GM21737 (cell line): ENCODE measurements at regions not wholly inside any gene's neighbourhood (a gene's known extent, or its start where the extent isn't known, plus 50 kb on each side); places are given as distances from the start of the nearest gene placed in this dataset.
A peak's percentile ranks its signal among the peaks of the same experiment; 100 is the strongest.

Source experiments
- ATAC-seq: cut with Tn5 transposase; IDR thresholded peaks from one replicate; pipeline ENCODE4 v1.9.1; 2021; ENCODE audit warnings: mild to moderate bottlenecking, moderate library complexity; ENCODE audit not compliant: unreplicated experiment

DNA sequence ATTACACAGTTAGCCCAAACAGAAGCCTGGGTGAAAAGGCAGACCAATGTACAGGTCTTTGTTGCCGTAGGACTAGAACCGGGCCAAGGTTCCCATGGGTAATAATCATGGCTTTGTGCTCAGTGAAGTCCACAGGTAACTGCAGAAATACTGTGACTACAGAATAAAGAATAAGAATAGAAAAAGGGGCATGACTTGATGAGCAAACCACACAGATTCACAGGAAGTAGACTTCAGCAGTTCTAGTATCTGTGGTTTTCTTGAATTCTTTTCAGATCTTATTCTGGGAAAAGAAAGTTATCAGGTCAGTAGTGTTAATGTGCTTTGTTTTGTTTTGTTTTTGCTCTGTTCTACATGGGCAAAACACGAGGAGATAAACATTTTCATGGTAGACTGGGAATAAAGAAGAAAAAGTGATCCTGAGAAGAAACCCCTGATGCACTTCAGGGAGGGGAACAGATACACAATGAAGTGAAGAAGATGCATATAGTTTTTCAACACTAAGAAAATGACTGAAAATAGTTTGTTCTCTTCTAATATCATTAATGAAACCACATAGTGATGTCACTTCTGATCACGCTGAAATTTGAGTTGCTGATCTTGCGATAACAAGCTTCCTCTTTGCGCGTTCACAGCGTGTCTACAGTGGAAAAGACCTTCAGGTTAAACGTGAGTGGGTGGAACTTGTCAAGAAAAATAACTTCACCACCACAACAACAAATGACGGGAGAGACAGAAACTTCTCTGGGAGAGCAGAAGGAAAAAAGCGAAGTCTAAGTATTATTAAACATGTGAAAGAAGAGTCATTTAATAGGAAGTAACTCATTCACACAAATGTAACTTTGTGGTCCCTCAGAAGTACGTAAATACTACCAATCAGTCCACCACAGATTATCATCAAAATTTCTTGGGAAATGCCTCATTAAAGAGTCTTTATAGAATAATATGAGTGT lies 315.8 kb upstream of the SATB1 start:
- peak; percentile 90 for ATAC-seq

DNA sequence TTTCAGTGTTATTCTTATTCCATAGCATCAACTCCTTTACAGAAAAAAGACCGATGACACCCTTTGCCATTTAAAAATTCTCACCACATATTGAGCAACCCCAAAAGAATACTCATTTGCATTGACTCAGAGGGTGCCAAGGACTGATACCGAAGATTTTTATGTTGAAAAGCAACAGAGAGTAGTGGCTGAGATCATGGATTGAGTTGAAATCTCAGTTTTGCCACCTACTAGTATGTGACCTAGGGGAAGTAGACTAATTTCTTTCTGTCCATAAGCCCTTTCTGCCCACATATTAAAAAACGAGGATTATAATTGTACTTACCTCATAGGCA lies 313.9 kb upstream of the SATB1 start:
- ATAC-seq: no peak

DNA sequence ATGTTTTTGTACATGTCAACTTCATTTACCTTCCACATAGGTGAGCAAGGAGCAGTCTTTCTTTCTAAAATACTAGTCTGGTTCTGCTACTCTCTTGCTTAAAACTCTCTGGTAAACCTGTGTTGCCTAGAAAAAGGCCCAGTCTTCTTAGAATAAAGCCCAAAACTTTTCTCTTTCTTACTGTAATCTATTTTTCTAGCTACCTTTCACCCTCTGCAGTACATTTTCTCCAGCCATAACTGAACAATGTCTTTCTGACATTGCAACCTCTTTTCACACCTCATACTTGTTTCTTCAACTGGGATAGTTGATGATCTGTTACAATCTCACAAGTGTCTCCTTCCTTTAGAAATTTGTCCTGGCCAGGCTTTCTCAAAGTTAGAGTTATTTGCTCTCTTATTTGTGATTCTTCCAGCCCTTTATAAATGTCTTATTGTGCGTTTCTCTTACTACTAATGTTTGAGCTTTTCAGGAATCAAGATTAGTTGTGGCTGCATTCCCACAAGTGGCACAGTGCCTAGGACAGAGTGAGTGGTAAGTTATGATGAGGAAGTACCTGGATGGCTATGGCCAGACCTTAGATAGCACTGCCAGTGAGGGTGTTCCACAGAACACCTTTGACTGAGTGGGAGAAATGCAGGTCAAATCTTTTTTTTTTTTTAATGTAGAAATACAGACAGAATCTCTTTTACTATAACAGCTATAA lies 313.4 kb upstream of the SATB1 start:
- ATAC-seq: no peak

DNA sequence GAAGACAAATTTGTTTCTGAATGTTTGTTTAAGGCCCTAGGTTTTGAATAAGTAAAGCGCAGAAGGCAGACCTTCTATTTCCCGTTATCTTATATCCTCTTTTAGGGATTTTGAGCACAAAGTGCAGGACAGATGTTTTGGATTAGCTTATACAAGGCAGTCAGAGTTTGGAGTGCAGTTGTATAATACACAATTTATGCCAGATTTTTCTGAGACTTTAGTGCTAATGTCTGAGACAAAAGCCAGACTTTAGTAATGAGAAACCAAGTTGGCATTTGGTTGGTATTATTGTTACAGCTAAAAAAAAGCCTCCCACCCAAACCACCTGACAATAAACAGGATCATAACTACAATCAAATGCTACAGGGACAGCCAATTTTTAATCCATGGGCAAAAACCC lies 309.9 kb upstream of the SATB1 start:
- no peak for ATAC-seq

DNA sequence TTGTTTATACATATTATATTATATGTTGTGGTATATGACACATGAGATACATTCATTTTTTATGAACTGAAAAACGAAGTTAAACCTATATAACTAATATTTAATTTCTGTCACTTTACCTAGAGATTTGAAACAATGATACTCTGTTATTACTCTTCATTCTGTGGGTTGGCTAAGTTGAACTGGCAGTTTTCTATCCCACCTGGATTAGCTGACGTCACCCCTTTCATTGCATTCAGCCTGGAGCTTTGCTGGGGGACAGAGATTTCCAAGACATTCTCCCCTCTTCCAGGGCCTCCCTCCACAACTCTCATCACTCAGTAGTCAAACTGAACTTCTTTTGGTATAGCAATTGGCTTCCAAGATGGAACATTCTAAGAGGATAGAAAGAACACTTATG lies 309.2 kb upstream of the SATB1 start:
- no peak for ATAC-seq

DNA sequence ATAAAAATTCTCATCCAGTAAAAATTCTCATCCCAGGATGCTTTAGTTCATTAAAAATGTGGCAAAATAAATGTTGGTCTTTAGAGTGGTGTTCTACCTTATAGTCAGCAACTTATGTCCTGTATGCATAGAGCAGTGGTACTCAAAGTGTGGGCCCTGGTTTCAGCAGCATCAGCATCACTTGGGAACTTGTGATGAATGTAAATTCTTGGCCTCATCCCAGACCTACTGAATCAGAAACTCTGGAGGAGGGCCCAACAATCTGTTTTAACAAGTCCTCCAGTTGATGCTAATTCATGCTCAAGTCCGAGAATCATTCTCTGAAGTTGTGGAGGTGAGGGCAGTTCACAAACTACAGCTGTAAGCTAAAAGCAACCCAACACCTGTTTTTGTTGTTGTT lies 307.3 kb upstream of the SATB1 start:
- no peak for ATAC-seq

DNA sequence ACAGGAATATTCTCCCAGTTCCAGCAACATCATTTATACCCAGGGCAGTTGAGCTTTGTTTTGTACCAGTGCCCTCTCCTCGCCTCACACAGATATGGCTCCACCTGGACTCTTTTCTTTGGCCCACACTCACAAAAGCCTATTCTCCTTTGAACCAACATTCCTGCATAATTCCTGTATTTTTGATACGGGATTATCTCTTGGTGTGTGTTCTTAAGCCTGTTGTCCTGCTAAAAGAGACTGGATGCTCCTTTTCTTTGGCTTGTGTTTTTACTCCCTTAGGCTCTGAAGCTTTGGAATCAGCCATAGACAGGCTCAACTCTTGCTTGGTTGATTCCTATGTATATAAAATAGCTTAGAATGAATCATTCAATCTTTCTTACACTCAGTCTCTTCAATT lies 305.4 kb upstream of the SATB1 start:
- no peak for ATAC-seq

DNA sequence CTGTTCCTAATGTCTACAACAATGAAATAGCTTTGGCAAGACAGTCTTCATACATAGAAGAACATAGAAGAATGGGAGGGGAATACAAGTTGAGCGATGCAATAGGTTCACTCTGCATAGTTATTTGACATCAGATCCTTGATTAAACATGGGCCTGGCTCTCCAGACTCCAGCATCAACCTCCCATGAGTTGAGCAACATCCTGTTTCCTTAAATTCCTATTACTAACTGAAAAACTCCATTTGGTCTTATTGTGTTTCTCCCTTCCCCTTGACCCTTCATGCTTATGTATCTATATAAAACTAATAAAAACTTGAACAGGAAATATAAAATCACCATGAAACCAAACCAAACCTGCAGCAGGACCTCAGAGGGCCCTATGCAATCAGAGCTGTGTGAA lies 304.5 kb upstream of the SATB1 start:
- no peak for ATAC-seq

DNA sequence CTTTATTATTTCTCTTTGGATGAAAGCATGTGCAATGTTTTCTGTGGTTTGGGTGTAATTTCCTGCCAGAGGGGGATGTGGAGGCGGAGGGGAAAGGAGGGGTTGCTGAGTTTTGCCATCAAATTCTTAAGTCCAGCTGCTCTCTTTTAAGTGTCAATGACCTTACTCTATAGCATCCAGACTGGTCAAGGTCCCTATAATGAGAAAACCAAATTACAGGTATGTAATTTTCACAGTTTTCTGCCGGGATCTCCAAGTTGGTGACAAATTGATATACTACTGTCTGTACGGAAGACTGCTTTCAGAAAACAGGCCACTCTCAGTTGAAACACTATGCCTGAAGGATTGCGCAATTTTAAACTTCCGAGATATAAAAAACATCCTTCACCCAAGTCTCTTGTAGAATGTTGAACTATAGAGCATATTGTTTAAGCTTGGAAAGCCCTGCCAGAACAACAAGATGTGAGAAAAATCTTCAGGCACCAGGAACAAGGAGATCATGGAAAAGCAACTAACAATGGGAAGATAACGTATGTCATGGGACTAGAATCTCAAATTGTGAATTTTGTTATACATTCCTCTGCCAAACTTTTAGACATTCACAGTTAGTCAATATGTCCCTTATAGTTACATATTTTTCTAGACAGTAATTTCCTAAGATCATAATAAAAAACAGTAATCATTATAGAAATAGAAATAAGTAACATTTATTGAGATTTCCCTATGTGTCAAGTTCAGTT lies 300.7 kb upstream of the SATB1 start:
- ATAC-seq: no peak

DNA sequence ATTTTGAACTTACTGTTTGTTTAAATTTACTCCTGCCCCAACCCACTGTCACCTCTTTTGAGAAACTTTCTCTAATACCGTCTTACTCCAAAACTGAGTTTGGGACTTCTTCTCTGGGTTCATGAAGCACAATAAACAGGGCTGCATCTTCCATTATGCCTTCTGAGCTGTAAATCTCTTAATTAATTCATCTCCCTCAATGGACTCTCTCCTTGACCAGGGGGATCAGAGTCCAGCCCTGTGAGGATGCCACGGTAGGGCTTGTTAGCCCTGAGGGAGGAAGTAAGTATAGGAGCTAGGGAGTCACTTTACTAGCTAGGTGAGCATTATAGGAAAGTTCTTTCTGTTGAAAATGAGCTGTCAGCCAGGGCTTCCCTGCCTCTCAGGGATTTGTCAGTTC lies 299.3 kb upstream of the SATB1 start:
- no peak for ATAC-seq

DNA sequence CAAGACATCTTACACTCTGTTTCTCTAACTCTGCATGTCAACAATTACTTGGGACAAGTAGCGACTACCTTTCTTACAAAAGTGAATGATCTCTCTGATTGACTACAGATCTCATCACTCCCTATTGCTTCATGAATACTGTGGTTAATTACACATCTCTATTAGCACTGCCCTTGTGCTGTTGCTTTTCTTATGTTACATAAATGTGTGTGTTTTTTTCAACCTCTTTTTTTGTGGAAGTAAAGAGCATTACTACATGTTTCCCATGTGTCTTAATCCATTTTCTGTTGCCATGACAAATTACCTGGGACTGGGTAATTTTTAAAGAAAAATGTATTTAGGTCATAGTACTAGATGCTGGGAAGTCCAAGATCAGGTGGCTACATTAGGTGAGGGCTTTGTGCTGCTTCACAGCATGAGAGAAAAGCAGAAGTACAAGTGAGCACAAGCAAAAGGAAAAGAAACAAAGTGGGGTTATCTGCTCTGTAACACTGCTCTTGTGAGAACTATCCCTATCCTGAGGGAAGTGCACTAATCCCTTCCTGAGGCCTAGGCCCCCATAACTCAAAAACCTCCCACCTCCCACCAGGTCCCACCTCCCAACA lies 298.2 kb upstream of the SATB1 start:
- no peak for ATAC-seq

DNA sequence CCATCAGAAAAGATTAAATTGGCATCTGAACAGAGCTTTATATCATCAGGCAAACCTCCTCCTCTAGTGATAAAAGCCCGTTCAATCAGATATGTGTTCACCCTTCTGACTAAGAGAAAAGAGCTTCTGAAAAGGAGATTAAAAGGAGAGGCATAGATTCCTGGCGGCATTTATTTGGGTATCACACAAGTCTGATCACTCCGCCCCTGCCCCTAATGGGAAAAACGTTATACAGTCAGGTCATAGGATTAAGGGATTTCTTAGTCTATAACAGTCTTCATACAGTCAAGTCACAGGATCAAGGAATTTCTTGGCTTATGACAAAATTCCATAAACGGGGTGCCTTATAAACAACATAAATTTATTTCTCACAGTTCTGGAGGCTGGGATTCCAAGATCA lies 295.4 kb upstream of the SATB1 start:
- no peak for ATAC-seq

DNA sequence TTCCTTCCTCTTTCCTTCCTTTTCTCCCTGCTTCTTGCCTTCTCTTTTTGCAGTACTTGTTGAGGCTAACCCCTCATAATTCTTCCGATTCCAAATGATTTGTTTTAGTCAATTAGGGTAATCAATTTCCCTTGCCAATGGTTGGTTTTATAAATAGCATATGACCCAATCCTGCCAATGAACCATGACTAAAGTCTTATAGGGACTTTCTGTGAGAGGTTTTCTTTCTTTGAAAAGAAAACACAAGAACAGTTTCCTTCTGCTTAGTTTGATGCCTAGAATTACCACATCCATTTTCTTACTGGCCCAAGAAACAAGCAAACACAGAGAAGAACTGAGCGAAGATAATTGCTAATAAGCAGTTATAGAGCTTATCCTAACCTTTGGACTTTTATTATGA lies 292.5 kb upstream of the SATB1 start:
- no peak for ATAC-seq

DNA sequence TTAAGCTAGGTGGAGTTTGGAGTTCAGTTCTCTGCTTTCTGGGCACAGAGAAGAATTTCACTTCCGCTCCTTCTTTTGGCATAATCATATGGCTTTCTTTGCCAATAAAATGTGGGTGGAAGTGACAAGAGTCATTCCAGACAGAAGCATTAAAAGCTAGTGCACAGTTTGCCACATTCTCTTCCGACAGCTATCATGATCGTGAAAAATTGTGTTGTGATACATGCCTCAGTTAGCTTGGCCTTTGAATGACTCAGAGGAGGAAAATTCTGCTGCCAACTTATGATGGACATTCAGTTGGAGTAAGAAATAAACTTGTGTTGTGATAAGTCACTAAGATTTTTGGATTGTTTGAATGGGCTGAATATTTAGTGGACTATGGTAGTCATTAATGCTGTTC lies 291.7 kb upstream of the SATB1 start:
- ATAC-seq: no peak

DNA sequence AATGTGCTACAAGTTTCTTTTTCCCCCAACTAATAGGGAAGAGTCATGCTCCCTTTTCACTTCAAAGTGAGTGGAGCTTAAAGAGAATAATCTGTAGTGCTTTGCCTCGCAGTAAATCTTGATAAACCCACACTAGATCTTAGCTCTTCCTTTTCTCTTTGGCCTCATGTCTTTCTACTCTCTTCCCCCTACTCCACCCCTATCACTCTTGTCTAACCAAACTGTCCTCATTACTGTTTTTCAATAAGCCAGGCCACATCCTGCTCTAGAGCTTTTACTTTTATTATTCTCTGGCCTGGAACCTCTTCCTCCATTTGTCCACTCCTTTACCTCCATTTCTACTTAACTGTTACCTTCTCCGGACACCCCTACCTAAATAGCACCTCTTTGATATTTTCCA lies 291.0 kb upstream of the SATB1 start:
- ATAC-seq: no peak

DNA sequence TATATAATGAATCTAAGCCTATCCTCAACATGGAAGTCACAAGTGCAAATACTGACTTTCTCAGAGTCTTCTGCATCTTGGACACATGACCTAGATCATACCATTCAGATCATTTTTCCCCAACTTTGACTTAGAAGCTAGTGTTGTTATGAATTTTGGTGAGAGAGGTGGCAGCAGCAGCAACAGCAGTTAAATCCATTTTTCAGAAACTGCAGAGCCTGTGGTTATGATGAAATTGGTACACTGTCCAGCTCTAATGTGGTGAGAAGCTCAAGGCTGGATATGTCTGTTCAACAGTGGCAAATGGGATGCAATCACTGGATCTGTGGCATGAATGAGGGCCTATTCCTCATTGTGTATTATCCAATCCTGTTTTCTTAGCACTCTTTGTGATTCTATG lies 290.1 kb upstream of the SATB1 start:
- ATAC-seq: no peak

DNA sequence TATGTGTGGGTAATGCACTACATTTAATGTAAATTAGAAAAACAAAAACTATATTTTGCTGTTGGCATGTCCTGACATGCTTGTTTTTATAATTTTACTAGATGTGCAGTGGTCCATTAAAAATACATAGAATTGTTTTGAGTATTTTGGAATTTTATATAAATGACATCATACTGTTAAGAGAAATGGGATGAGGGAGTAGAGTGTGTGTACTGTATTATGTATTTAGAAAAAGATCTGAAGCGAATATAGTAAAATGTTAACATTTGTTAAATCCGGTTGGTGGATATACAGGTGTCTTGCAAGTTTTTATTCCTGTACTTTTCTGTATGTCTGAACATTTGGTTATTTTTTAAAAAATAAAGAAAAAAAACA lies 288.4 kb upstream of the SATB1 start:
- ATAC-seq: no peak

DNA sequence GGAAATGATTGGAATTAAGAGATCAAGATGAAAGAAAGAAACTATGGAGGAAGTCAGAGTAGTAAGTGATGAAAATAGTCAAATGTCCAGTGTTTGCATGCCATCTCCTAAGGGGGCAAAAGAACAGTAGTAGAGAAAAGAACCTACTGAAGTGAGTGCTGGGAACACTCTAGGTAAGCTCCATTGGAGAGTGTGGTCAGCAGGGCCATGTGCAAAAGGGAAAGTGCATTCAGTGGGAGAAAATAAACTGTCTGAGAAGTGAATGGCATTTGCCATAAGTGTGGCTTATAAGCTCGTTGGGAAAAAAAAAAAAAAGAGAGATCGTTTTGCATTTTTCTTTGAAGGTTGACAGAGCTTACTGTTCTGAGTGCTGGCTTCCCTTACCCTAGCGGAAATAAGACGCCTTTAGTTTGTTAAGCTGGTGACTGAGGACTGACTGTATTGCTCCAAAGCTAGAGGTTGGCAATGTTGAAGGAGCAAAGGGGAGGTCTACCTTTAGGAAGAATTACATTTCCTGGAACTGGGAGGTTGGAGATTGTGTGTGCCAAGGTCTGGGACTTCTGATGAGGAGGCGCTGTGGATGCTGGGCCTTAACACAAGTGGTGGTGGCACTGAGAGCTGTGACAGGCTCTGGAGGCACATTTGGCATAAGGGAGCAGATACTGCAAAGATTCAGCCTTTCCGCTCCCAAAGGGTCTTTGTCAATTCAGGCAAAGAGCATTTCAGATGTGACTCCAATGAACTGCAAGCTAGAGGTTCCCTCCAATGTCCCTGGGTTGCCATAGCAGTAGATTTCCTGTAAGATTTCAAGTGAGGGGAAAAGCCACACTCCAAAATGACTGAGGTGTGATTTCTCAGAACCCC lies 287.8 kb upstream of the SATB1 start:
- no peak for ATAC-seq

DNA sequence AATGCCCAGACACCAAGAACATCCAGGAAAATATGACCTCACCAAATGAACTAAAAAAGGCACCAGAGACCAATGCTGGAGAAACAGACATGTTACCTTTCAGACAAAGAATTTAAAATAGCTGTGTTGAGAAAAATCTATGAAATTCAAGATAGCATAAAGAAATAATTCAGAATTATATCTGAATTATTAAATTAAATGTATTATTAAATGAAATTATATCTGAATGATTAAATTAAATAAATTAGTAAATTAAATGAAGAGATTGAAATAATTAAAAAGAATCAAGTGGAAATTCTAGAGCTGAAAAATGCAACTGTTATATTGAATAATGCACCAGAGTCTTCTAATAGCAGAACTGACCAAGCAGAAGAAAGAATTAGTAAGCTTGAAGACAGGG lies 279.2 kb upstream of the SATB1 start:
- ATAC-seq: no peak

DNA sequence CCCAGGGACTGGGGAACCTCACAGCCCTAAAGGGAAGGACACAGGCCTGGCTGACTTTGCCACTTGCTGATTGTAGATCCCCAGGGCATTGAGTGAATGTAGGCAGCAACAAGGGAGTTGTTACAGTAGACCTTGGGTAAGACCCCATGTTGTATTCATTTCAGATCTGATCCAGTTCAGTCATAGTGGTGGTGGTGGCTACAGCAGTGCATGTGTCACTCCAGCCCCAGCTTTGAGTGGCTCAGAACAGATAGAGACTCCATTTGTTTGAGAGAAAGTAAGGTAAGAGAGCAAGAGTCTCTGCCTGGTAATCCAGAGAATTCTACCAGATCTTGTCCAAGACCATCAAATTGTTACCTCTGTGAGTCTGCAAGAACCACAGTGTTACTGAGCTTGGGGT lies 278.7 kb upstream of the SATB1 start:
- no peak for ATAC-seq
